GM19023 (cell line): ENCODE measurements at regions not wholly inside any gene's neighbourhood (a gene's known extent, or its start where the extent isn't known, plus 50 kb on each side); places are given as distances from the start of the nearest gene placed in this dataset.
"Not testable (repeated sequence)": the region's sequence is repeated elsewhere in the genome, so short reads cannot be mapped to it uniquely, and the experiment has no call there.

Experiments used
- ATAC-seq: cut with Tn5 transposase; IDR thresholded peaks from one replicate; pipeline ENCODE4 v1.9.1; 2021; ENCODE audit warnings: mild to moderate bottlenecking, moderate library complexity; ENCODE audit not compliant: unreplicated experiment

DNA sequence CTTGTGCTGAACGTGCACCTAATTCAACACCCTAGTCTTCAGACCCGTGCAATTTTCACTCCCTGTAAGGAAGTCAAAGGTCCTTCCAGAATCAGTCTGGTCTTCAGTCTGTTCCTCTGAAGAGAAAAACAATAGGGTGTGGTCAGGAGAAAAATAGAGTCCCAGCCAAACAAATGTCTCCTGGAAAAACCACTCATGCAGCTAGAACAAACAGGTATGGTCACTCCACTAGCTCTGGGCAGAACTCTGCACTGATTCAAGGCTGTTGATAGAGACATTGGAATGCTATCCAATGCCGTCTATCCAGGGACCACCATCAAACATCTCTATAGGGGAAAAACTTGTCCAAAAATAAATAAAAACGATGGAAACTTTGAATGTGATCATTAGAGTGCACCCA lies 81.8 kb upstream of the MAP3K1 start:
- ATAC-seq = no peak

- no peak for ATAC-seq
Observed at GRCh38 chr5:56732121-56732520, 83.2 kb upstream of the MAP3K1 start.

GRCh38 chr5:56731473-56731872 lies 83.9 kb upstream of the MAP3K1 start:
- not testable (repeated sequence) for ATAC-seq

DNA sequence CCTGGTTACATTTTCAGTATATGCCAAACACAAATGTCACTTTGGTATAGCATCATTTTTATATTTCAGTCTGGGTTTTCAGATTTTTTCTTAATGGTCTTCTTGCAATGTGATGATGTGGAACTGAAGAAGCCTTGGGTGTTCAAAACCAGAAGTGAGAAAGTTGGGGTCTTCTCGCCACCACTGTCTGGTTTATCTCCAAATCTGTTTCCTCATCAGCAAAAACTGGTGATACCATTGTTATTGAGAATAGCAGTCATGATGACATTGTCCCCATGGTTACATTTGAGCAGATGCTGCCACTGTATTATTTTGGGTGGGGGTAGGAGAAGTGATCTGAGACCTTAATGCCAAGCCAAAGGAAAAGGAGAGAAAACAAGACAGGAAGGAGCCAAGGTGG lies 85.9 kb upstream of the MAP3K1 start:
- no peak for ATAC-seq

DNA sequence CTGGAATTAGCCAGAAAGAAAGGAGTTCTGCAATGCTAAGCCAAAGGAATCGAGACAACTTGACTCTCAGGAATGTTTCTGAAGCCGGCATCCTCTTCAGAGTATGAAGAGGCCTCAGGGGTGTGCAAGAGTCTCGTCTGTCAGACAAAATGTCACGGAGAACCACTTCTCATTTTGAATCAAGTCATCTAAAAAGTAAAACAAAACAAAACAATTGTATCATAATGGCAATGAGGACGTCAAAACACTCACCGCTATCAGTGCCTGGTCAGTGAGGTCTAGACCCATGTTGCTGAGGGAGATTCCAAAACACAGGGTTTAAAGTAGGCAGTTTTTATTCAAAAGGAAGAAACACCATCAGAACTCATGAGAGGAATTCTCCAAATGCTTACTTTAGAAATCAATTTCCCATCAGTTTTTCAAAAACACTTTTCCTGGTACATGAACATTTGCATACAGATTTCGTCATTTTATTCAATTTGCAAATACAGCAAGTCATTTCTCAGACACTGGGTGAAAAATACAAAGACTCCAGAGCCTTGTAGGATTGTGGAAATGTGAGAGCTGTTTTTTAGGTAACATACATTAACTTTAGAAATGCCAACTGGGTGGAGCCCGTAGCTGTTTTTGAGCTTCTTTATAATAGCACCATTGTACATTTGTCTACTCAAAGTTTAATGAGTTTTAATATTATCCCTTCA lies 89.5 kb upstream of the MAP3K1 start:
- ATAC-seq = no peak

DNA sequence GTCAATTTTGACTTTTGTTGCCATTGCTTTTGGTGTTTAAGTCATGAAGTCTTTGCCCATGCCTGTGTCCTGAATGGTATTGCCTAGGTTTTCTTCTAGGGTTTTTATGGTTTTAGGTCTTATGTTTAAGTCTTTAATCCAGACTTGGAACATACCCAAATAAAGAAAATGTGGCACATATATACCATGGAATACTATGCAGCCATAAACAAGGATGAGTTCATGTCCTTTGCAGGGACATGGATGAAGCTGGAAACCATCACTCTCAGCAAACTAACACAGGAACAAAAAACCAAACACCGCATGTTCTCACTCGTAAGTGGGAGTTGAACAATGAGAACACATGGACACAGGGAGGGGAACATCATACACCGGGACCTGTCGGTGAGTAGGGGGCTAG lies 90.5 kb upstream of the MAP3K1 start:
- ATAC-seq = not testable (repeated sequence)

DNA sequence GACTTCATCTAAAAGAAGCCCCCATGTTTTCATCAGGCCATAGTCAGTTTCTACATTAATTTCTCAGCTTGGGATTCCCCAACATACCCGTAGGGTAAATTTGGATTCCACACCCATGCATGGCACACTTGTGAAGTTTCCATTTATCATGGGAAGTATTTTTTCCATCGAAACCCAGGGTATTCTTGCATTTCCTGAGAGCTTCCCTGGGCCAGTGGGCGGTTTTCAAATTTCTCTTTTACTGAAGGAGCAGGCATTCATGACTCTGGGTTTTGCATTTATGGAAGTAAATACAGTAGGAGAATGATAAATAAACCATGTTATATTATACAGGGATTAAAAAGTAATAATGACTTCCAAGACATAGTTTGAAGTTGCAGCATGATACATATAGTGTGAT lies 93.0 kb upstream of the MAP3K1 start:
- ATAC-seq = no peak

DNA sequence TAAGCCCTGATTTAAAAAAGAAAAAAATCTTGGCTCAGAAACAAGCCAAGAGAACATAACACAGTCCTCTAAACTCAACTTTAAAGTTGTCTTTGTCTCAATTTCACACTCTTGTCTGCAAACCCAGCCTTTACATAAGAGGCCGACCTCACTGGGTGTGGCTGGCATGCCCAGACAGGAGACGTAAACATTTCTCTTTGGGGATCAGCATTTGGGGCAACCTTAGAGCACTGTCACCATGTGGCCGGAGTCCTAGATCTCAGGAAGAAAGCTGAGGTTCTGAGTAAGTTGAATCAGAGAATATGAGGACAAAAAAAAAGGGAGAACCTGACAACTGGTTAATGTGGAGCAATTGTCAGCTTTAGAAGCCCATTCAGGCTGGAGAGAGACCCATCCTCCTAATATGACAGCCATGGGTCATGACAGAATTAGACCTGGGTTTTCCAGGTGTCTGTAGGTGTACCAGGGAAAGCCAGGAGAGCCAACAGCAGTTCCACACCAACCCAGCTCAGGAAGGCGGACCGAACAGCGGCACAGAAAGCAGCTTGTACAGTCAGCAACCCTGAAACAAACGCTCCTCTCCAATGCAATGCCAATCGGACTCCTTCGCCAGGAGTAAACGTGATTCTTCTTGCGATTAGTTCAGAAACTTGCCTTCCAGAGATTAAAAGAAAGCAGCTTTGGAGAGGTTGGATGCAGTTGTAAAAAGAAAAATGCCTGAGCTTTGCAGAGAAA lies 97.9 kb upstream of the MAP3K1 start:
- ATAC-seq = no peak

GRCh38 chr5:56715986-56716385 lies 99.4 kb upstream of the MAP3K1 start:
- ATAC-seq = no peak

DNA sequence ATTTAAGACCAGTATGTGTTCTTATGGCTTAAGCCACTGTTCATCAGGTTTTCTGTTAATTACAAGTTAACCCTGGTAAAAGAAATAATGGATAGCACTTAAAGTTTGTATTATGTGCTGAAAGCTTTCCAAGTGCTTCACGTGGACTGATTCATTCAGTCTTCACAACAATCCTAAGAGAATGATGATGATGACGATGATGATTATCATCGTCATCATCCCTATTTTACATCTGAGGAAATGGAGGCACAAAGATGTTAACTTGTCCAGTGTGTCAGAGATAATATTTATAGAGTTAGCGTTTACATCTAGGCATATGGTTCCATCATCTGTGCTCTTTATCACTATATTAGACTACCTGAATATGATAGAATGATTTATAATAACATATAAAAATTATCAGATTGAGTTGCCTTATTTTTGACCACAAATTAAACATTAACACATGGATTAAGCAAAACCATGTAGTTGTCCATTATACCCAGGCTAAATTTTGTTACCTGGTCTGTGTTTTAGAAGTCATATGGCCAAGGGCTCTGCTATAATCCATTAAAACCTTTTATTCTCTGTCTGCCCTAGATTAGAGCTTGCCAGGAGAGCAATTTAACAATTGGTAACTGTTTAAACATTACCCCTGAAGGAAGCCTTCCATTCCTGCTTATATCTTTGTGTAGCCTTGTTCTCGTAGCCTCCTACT lies 102.3 kb upstream of the MAP3K1 start:
- ATAC-seq = no peak

DNA sequence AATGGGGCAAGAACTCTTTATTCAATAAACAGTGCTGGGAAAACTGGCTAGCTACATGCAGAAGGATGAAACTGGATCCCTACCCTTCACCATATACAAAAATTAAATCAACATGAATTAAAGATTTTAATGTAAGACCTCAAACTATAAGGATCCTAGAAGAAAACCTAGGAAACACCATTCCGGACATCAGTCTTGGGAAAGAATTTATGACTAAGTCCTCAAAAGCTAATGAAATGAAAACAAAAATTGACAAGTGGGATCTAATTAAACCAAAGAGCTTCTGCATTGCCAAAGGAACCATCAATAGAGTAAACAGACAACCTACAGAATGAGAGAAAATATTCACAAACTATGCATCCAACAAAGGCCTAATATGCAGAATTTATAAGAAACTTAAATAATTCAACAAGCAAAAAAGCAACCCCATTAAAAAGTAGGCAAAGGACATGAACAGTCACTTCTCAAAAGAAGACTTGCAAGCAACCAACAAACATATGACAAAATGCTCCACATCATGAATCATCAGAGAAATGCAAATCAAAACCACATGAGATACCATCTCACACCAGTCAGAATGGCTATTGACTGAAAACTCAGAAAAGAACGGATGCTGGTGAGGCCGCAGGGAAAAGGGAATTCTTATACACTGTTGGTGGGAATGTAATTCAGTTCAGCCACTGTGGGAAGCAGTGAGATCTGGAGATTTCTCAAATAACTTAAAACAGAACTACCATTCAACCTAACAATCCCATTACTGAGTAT lies 104.3 kb upstream of the MAP3K1 start:
- no peak for ATAC-seq

DNA sequence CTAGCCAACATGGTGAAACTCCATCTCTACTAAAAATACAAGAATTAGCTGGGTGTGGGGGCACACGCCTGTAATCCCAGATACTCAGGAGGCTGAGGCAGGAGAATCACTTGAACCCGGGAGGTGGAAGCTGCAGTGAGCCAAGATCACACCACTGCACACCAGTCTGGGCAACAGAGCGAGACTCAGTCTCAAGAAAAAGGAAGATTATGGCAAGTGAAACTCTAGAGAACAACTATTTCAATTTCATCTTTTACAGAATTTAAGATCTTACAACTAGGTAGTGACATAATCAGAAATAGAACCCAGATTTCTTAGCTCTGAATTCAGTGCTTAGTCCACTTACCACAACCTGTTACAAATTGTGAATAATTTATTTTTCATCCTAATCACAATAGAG lies 108.8 kb upstream of the MAP3K1 start:
- no peak for ATAC-seq

GRCh38 chr5:56705217-56705616 lies 110.1 kb upstream of the MAP3K1 start:
- ATAC-seq = no peak

DNA sequence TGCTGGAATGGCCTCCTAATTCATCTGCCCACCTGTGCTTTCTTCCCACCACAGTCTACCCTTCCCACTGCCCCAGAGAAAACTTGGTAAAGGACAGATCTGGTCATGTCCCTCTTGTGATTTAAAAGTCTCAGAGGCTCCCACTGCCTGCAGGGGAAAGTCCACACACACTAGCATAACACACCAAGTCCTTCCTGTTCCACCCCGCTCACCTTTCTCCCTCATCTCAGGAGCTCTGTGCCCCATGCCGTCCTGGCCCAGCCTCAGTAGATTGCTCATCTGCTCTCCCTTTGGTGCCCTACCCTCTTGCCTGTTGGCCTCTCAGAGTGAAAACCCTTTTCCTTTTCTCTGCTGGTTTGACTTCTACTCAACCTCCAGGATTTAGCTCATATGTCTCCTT lies 111.4 kb upstream of the MAP3K1 start:
- no peak for ATAC-seq

DNA sequence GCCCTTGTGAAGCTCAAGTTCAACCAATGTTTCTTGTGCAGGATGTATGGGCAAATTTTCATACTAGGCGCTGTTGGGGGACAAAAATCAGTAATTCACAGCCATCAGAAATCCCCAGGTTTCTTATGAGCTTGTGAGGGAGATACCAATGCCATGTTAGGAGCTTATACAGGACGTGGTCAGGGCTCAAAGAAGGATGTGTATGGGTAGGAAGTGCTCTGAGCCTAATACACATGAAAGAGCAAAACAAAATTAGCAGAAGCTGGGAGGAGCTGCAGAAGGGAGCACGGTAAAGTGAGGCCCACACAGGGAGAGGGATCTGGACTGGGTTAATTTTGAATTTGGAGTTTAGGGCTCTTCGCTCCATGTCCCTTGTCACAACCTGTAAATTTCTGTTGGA lies 114.6 kb upstream of the MAP3K1 start:
- no peak for ATAC-seq

- no peak for ATAC-seq
Observed at GRCh38 chr5:56699538-56699937, 115.8 kb upstream of the MAP3K1 start.

- ATAC-seq = no peak
Observed at GRCh38 chr5:56698463-56699381, 116.6 kb upstream of the MAP3K1 start.

- ATAC-seq = no peak
Observed at GRCh38 chr5:56696900-56697299, 118.4 kb upstream of the MAP3K1 start.

DNA sequence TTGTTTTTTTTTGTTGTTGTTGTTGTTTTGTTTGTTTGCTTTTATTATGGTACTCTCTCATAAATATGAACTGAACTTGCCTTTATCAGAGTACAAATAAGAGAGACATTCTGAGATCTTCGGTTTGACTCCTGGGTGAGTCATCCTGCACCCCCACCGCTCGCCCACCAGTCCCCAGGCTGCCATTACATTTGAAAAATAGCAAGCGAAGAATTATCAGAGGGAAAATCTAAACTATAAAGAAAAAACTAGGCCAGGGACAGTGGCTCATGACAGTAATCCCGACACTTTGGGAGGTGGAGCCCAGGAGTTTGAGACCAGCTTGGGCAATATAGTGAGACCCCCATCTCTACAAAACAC lies 122.1 kb upstream of the MAP3K1 start:
- ATAC-seq = no peak
